ENCODE measurements at regions not wholly inside any gene's neighbourhood (a gene's known extent, or its start where the extent isn't known, plus 50 kb on each side); places are given as distances from the start of the nearest gene placed in this dataset.

DNA sequence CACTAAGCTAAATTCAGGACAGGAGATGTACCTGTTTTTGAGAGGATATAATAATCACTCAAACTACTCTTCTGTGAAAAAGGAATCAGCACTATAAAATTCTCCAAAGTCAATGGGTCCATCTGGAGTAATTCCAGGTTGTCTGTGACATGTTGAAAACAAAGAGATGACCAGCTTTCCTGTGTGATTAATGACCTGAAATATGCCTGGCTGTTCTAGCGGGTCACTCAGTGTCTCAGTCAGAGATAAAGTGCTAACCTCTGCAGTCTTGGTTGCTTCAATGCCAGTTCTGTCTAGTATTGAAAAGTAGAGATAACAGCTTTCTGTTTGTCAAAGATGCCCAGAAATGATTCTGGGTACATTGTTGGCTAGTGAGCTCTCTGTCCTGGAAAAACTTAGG is 722.6 kb upstream of the TENM4 start:
- Histone ChIP-seq H3K4me1 (ENCODE audit: control insufficient read depth in 3 of 3, insufficient read depth in 3 of 3, low read length in 3 of 3) (no peaks in the 10 kb centered on the region), H3K27me3 (ENCODE audit: control insufficient read depth in 3 of 3, insufficient read depth in 3 of 3, low read length in 3 of 3) (no peaks in the 10 kb centered on the region), H3K36me3 (ENCODE audit: control insufficient read depth in 3 of 3, insufficient read depth in 3 of 3, low read length in 3 of 3) (no peaks in the 10 kb centered on the region), H3K9me3 (ENCODE audit: control insufficient read depth in 3 of 3, low read length in 3 of 3) (no peaks in the 10 kb centered on the region), H3K9ac (ENCODE audit: low read depth in 1 of 3, low read length in 3 of 3) (no peak overlapping the region), H3K4me3 (ENCODE audit: low read length in 3 of 3) (no peak overlapping the region), H3K27ac (ENCODE audit: low read depth, low read length) (no peak overlapping the region)

- Histone ChIP-seq H3K4me3 (ENCODE audit: low read length in 3 of 3) (no peak overlapping the region), H3K9me3 (ENCODE audit: control insufficient read depth in 3 of 3, low read length in 3 of 3) (no peaks in the 10 kb centered on the region), H3K36me3 (ENCODE audit: control insufficient read depth in 3 of 3, insufficient read depth in 3 of 3, low read length in 3 of 3) (no peaks in the 10 kb centered on the region), H3K27ac (ENCODE audit: low read depth, low read length) (no peak overlapping the region), H3K9ac (ENCODE audit: low read depth in 1 of 3, low read length in 3 of 3) (no peak overlapping the region), H3K4me1 (ENCODE audit: control insufficient read depth in 3 of 3, insufficient read depth in 3 of 3, low read length in 3 of 3) (no peaks in the 10 kb centered on the region), H3K27me3 (ENCODE audit: control insufficient read depth in 3 of 3, insufficient read depth in 3 of 3, low read length in 3 of 3) (no peaks in the 10 kb centered on the region)
These were observed 722.2 kb upstream of the TENM4 start for GRCh38 chr11:80163011-80163410.

DNA sequence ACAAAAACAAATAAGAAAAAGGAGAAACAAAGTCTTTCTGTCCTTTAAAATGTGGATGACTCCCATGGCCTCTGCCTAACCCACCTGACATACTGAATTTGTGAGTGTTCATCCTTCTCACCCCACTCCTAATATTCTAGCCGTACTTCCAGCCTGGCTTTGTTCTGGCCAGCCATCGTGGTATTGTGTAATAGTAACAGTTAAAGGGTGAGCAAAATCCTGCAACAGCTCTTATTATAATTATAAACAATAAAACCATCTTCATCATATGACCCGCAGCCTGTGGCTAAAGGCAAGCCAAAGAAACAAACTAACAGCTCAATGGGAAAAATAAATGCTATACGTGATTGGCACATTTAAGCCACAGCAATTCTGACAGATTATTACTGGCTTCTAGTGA is 721.6 kb upstream of the TENM4 start:
- Histone ChIP-seq H3K4me1 (ENCODE audit: control insufficient read depth in 3 of 3, insufficient read depth in 3 of 3, low read length in 3 of 3) (no peaks in the 10 kb centered on the region), H3K9ac (ENCODE audit: low read depth in 1 of 3, low read length in 3 of 3) (no peak overlapping the region), H3K36me3 (ENCODE audit: control insufficient read depth in 3 of 3, insufficient read depth in 3 of 3, low read length in 3 of 3) (no peaks in the 10 kb centered on the region), H3K27me3 (ENCODE audit: control insufficient read depth in 3 of 3, insufficient read depth in 3 of 3, low read length in 3 of 3) (no peaks in the 10 kb centered on the region), H3K4me3 (ENCODE audit: low read length in 3 of 3) (no peak overlapping the region), H3K9me3 (ENCODE audit: control insufficient read depth in 3 of 3, low read length in 3 of 3) (no peaks in the 10 kb centered on the region), H3K27ac (ENCODE audit: low read depth, low read length) (no peak overlapping the region)

- Histone ChIP-seq H3K36me3 (ENCODE audit: control insufficient read depth in 3 of 3, insufficient read depth in 3 of 3, low read length in 3 of 3) (no peaks in the 10 kb centered on the region), H3K9ac (ENCODE audit: low read depth in 1 of 3, low read length in 3 of 3) (no peak overlapping the region), H3K27ac (ENCODE audit: low read depth, low read length) (no peak overlapping the region), H3K4me1 (ENCODE audit: control insufficient read depth in 3 of 3, insufficient read depth in 3 of 3, low read length in 3 of 3) (no peaks in the 10 kb centered on the region), H3K4me3 (ENCODE audit: low read length in 3 of 3) (no peak overlapping the region), H3K27me3 (ENCODE audit: control insufficient read depth in 3 of 3, insufficient read depth in 3 of 3, low read length in 3 of 3) (no peaks in the 10 kb centered on the region), H3K9me3 (ENCODE audit: control insufficient read depth in 3 of 3, low read length in 3 of 3) (no peaks in the 10 kb centered on the region)
These were observed 716.6 kb upstream of the TENM4 start for GRCh38 chr11:80157447-80157846.

GRCh38 chr11:80156062-80156461 is 715.2 kb upstream of the TENM4 start:
- H3K9ac ChIP-seq (ENCODE audit: low read depth in 1 of 3, low read length in 3 of 3), result no peak overlapping the region
- no peaks in the 10 kb centered on the region for H3K9me3 ChIP-seq (ENCODE audit: control insufficient read depth in 3 of 3, low read length in 3 of 3)

GRCh38 chr11:80155412-80156017 is 714.7 kb upstream of the TENM4 start:
- Histone ChIP-seq H3K36me3 (ENCODE audit: control insufficient read depth in 3 of 3, insufficient read depth in 3 of 3, low read length in 3 of 3) (no peaks in the 10 kb centered on the region), H3K4me3 (ENCODE audit: low read length in 3 of 3) (no peak overlapping the region), H3K27me3 (ENCODE audit: control insufficient read depth in 3 of 3, insufficient read depth in 3 of 3, low read length in 3 of 3) (no peaks in the 10 kb centered on the region), H3K9me3 (ENCODE audit: control insufficient read depth in 3 of 3, low read length in 3 of 3) (no peaks in the 10 kb centered on the region), H3K4me1 (ENCODE audit: control insufficient read depth in 3 of 3, insufficient read depth in 3 of 3, low read length in 3 of 3) (no peaks in the 10 kb centered on the region), H3K27ac (ENCODE audit: low read depth, low read length) (no peak overlapping the region), H3K9ac (ENCODE audit: low read depth in 1 of 3, low read length in 3 of 3) (no peak overlapping the region)

More at GRCh38 chr11:80156062-80156461, 715.2 kb upstream of the TENM4 start:
- Histone ChIP-seq H3K36me3 (ENCODE audit: control insufficient read depth in 3 of 3, insufficient read depth in 3 of 3, low read length in 3 of 3) (no peaks in the 10 kb centered on the region), H3K27me3 (ENCODE audit: control insufficient read depth in 3 of 3, insufficient read depth in 3 of 3, low read length in 3 of 3) (no peaks in the 10 kb centered on the region), H3K27ac (ENCODE audit: low read depth, low read length) (no peak overlapping the region), H3K4me3 (ENCODE audit: low read length in 3 of 3) (no peak overlapping the region), H3K4me1 (ENCODE audit: control insufficient read depth in 3 of 3, insufficient read depth in 3 of 3, low read length in 3 of 3) (no peaks in the 10 kb centered on the region)

GRCh38 chr11:80146232-80146631 is 705.4 kb upstream of the TENM4 start:
- no peaks in the 10 kb centered on the region for H3K9me3 ChIP-seq (ENCODE audit: control insufficient read depth in 3 of 3, low read length in 3 of 3)
- no peak overlapping the region for H3K9ac ChIP-seq (ENCODE audit: low read depth in 1 of 3, low read length in 3 of 3)
- no peaks in the 10 kb centered on the region for H3K27me3 ChIP-seq (ENCODE audit: control insufficient read depth in 3 of 3, insufficient read depth in 3 of 3, low read length in 3 of 3)
- H3K4me1 ChIP-seq (ENCODE audit: control insufficient read depth in 3 of 3, insufficient read depth in 3 of 3, low read length in 3 of 3), result no peaks in the 10 kb centered on the region
- H3K36me3 ChIP-seq (ENCODE audit: control insufficient read depth in 3 of 3, insufficient read depth in 3 of 3, low read length in 3 of 3), result no peaks in the 10 kb centered on the region
- H3K4me3 ChIP-seq (ENCODE audit: low read length in 3 of 3), result no peak overlapping the region
- H3K27ac ChIP-seq (ENCODE audit: low read depth, low read length), result no peak overlapping the region

- Histone ChIP-seq H3K4me3 (ENCODE audit: low read length in 3 of 3) (no peak overlapping the region), H3K9me3 (ENCODE audit: control insufficient read depth in 3 of 3, low read length in 3 of 3) (no peaks in the 10 kb centered on the region), H3K9ac (ENCODE audit: low read depth in 1 of 3, low read length in 3 of 3) (no peak overlapping the region), H3K27me3 (ENCODE audit: control insufficient read depth in 3 of 3, insufficient read depth in 3 of 3, low read length in 3 of 3) (no peaks in the 10 kb centered on the region), H3K36me3 (ENCODE audit: control insufficient read depth in 3 of 3, insufficient read depth in 3 of 3, low read length in 3 of 3) (no peaks in the 10 kb centered on the region), H3K27ac (ENCODE audit: low read depth, low read length) (no peak overlapping the region), H3K4me1 (ENCODE audit: control insufficient read depth in 3 of 3, insufficient read depth in 3 of 3, low read length in 3 of 3) (no peaks in the 10 kb centered on the region)
These were observed 704.2 kb upstream of the TENM4 start for GRCh38 chr11:80144897-80145594.

DNA sequence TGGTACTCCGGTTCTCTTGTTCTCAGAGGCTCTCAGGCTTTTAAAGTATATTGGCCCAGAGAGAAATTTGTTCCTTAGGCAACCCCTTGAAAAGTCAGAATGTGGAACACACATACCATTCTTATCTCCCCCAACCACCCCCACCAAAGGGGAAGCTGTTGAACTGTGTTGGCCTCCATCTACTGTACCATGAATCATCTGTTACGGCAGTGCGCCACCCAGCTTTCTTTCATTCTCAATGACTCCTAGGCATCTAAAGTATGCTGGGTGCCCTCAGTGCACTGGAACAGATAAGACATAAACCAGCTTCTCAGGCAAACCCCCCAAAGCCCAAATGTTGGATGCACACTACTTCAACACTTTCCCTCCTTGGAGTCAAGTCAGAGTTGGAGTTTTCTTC is 696.2 kb upstream of the TENM4 start:
- H3K27ac ChIP-seq (ENCODE audit: low read depth, low read length), result no peak overlapping the region
- no peak overlapping the region for H3K4me3 ChIP-seq (ENCODE audit: low read length in 3 of 3)
- no peaks in the 10 kb centered on the region for H3K4me1 ChIP-seq (ENCODE audit: control insufficient read depth in 3 of 3, insufficient read depth in 3 of 3, low read length in 3 of 3)
- H3K36me3 ChIP-seq (ENCODE audit: control insufficient read depth in 3 of 3, insufficient read depth in 3 of 3, low read length in 3 of 3), result no peaks in the 10 kb centered on the region
- no peaks in the 10 kb centered on the region for H3K9me3 ChIP-seq (ENCODE audit: control insufficient read depth in 3 of 3, low read length in 3 of 3)
- no peak overlapping the region for H3K9ac ChIP-seq (ENCODE audit: low read depth in 1 of 3, low read length in 3 of 3)
- H3K27me3 ChIP-seq (ENCODE audit: control insufficient read depth in 3 of 3, insufficient read depth in 3 of 3, low read length in 3 of 3), result no peaks in the 10 kb centered on the region

- H3K4me3 ChIP-seq (ENCODE audit: low read length in 3 of 3), result no peak overlapping the region
- H3K27ac ChIP-seq (ENCODE audit: low read depth, low read length), result no peak overlapping the region
- H3K9ac ChIP-seq (ENCODE audit: low read depth in 1 of 3, low read length in 3 of 3), result no peak overlapping the region
- H3K9me3 ChIP-seq (ENCODE audit: control insufficient read depth in 3 of 3, low read length in 3 of 3), result no peaks in the 10 kb centered on the region
- H3K36me3 ChIP-seq (ENCODE audit: control insufficient read depth in 3 of 3, insufficient read depth in 3 of 3, low read length in 3 of 3), result no peaks in the 10 kb centered on the region
- no peaks in the 10 kb centered on the region for H3K27me3 ChIP-seq (ENCODE audit: control insufficient read depth in 3 of 3, insufficient read depth in 3 of 3, low read length in 3 of 3)
- no peaks in the 10 kb centered on the region for H3K4me1 ChIP-seq (ENCODE audit: control insufficient read depth in 3 of 3, insufficient read depth in 3 of 3, low read length in 3 of 3)
These were observed 688.6 kb upstream of the TENM4 start for GRCh38 chr11:80129396-80129795.
